ENCODE measurements at regions not wholly inside any gene's neighbourhood (a gene's known extent, or its start where the extent isn't known, plus 50 kb on each side); places are given as distances from the start of the nearest gene placed in this dataset.
"Not testable (repeated sequence)": the region's sequence is repeated elsewhere in the genome, so short reads cannot be mapped to it uniquely, and the experiment has no call there.

- H3K27ac ChIP-seq: not testable (repeated sequence)
Measured at GRCh38 chr16:72729552-72729951, 318.4 kb downstream of the ZFHX3 start.

GRCh38 chr16:72728516-72728915, 319.4 kb downstream of the ZFHX3 start:
- ATAC-seq (no peak), DNase-seq (no peak)
- no peak for TF ChIP-seq CTCF (IDR thresholded peaks at IDR 0.05)
- Histone ChIP-seq H3K27me3 (ENCODE audit: insufficient read depth in 3 of 3, low read length in 2 of 3) (no peaks in the 10 kb centered on the region), H3K4me1 (no peaks in the 10 kb centered on the region), H3K27ac (no peak overlapping the region), H3K4me3 (no peak overlapping the region), H3K36me3 (ENCODE audit: insufficient read depth in 1 of 2, low read depth in 1 of 2) (no peaks in the 10 kb centered on the region), H3K9me3 (peaks cover 4% of the 10 kb centered on the region)
- intact Hi-C loops (cut with DNase I): no loop called here
- 96 to 97% (median 96%) methylated on average over 11 of the region's 11 CpGs for WGBS, 3 donors

More at GRCh38 chr16:72729552-72729951, 318.4 kb downstream of the ZFHX3 start:
- H3K27me3 ChIP-seq (ENCODE audit: insufficient read depth in 3 of 3, low read length in 2 of 3); H3K36me3 ChIP-seq (ENCODE audit: insufficient read depth in 1 of 2, low read depth in 1 of 2); H3K9me3 ChIP-seq; ATAC-seq; H3K4me1 ChIP-seq; intact Hi-C loops (cut with DNase I); H3K4me3 ChIP-seq; DNase-seq: not testable (repeated sequence)
- 89 to 97% (median 92%) methylated on average over 9 of the region's 9 CpGs for WGBS, 3 donors

- Histone ChIP-seq H3K27me3 (ENCODE audit: insufficient read depth in 3 of 3, low read length in 2 of 3) (no peaks in the 10 kb centered on the region), H3K9me3 (no peaks in the 10 kb centered on the region), H3K4me1 (no peaks in the 10 kb centered on the region), H3K27ac (no peak overlapping the region), H3K4me3 (no peak overlapping the region), H3K36me3 (ENCODE audit: insufficient read depth in 1 of 2, low read depth in 1 of 2) (no peaks in the 10 kb centered on the region)
- 84 to 93% (median 92%) methylated on average over 1 of the region's 1 CpG for WGBS, 3 donors
- DNase-seq (no peak), ATAC-seq (no peak)
- intact Hi-C loops (cut with DNase I): no loop called here
- no peak for TF ChIP-seq CTCF (IDR thresholded peaks at IDR 0.05)
Measured at GRCh38 chr16:72727565-72727964, 320.4 kb downstream of the ZFHX3 start.

GRCh38 chr16:72725643-72726042, 322.3 kb downstream of the ZFHX3 start:
- no peaks in the 10 kb centered on the region for H3K9me3 ChIP-seq
- H3K4me3 ChIP-seq: no peak overlapping the region
- intact Hi-C loops (cut with DNase I): no loop called here
- 90 to 95% (median 93%) methylated on average over 2 of the region's 2 CpGs for WGBS, 3 donors
- H3K27ac ChIP-seq: no peak overlapping the region
- TF ChIP-seq CTCF (IDR thresholded peaks at IDR 0.05): no peak
- no peaks in the 10 kb centered on the region for H3K27me3 ChIP-seq (ENCODE audit: insufficient read depth in 3 of 3, low read length in 2 of 3)
- DNase-seq (no peak), ATAC-seq (no peak)
- no peaks in the 10 kb centered on the region for H3K36me3 ChIP-seq (ENCODE audit: insufficient read depth in 1 of 2, low read depth in 1 of 2)
- no peaks in the 10 kb centered on the region for H3K4me1 ChIP-seq

GRCh38 chr16:72723781-72724180, 324.1 kb downstream of the ZFHX3 start:
- Histone ChIP-seq H3K36me3 (ENCODE audit: insufficient read depth in 1 of 2, low read depth in 1 of 2) (no peaks in the 10 kb centered on the region), H3K27me3 (ENCODE audit: insufficient read depth in 3 of 3, low read length in 2 of 3) (no peaks in the 10 kb centered on the region), H3K4me1 (no peaks in the 10 kb centered on the region), H3K9me3 (no peaks in the 10 kb centered on the region), H3K27ac (no peak overlapping the region), H3K4me3 (no peak overlapping the region)
- ATAC-seq (no peak), DNase-seq (no peak)
- WGBS, 3 donors: 59 to 65% (median 63%) methylated on average over 4 of the region's 4 CpGs
- intact Hi-C loops (cut with DNase I): no loop called here
- no peak for TF ChIP-seq CTCF (IDR thresholded peaks at IDR 0.05)
